ENCODE measurements at regions not wholly inside any gene's neighbourhood (a gene's known extent, or its start where the extent isn't known, plus 50 kb on each side); places are given as distances from the start of the nearest gene placed in this dataset.

- TF ChIP-seq JUN (IDR thresholded peaks at IDR 0.05; ENCODE audit: borderline replicate concordance, insufficient read depth, insufficient read length, low read depth) (no peak), FOS (IDR thresholded peaks at IDR 0.05; ENCODE audit: borderline replicate concordance, insufficient read depth, low read length) (no peak)
- no peaks in the 10 kb centered on the region for H3K79me2 ChIP-seq (ENCODE audit: control insufficient read depth, insufficient read depth, low read length)
- no peak overlapping the region for H3K9ac ChIP-seq (replicated peaks; ENCODE audit: extremely low read depth, insufficient read depth, low read length)
- FAIRE-seq = no peak
- H3K4me3 ChIP-seq (replicated peaks in 1 of 3; ENCODE audit: insufficient read depth in 1 of 3, low read depth in 1 of 3, low read length in 3 of 3) = no peak overlapping the region
- no TSS peak for BruUV-seq (replicated peaks)
- H3K4me2 ChIP-seq (ENCODE audit: insufficient read depth, low read length) = no peak overlapping the region
- H3K4me1 ChIP-seq (ENCODE audit: control insufficient read depth, extremely low read depth, insufficient read depth, low read length) = no peaks in the 10 kb centered on the region
- ChIA-PET POLR2A (no interaction called here), CTCF (no interaction called here)
- dilution Hi-C loops (cut with MboI; ENCODE audit: extremely low pct_ligation_motif_present, low sequenced_read_pairs) = no loop called here
- no peak overlapping the region for H3K27ac ChIP-seq (ENCODE audit: insufficient read depth, low read depth, low read length)
- H2AFZ ChIP-seq (ENCODE audit: low read depth, low read length) = no peak overlapping the region
- H3K9me3 ChIP-seq (replicated peaks; ENCODE audit: control insufficient read depth, insufficient read depth, low read length) = no peaks in the 10 kb centered on the region
- H3K27me3 ChIP-seq (ENCODE audit: control insufficient read depth in 2 of 2, insufficient read depth in 2 of 2, low read length in 2 of 2) = no peaks in the 10 kb centered on the region
- H3K9me1 ChIP-seq (replicated peaks; ENCODE audit: control insufficient read depth, extremely low read depth, insufficient read depth, low read length) = no peaks in the 10 kb centered on the region
- intact Hi-C loops (cut with micrococcal nuclease) = no loop called here
- DNase-seq (ENCODE audit: low read depth, low spot score) = no peak
- no peaks in the 10 kb centered on the region for H4K20me1 ChIP-seq (replicated peaks; ENCODE audit: control insufficient read depth, extremely low read depth, insufficient read depth, low read length)
- no peaks in the 10 kb centered on the region for H3K36me3 ChIP-seq (ENCODE audit: control insufficient read depth in 2 of 2, extremely low read depth in 1 of 2, insufficient read depth in 2 of 2, low read length in 2 of 2)
Observed at GRCh38 chr14:96623676-96624484, 121.7 kb downstream of the PAPOLA start.

- no peaks in the 10 kb centered on the region for H3K4me1 ChIP-seq (ENCODE audit: control insufficient read depth, extremely low read depth, insufficient read depth, low read length)
- no peak overlapping the region for H3K4me2 ChIP-seq (ENCODE audit: insufficient read depth, low read length)
- dilution Hi-C loops (cut with MboI; ENCODE audit: extremely low pct_ligation_motif_present, low sequenced_read_pairs) (no loop called here), intact Hi-C loops (cut with micrococcal nuclease) (no loop called here)
- no peaks in the 10 kb centered on the region for H3K79me2 ChIP-seq (ENCODE audit: control insufficient read depth, insufficient read depth, low read length)
- no peak overlapping the region for H3K27ac ChIP-seq (ENCODE audit: insufficient read depth, low read depth, low read length)
- H3K9ac ChIP-seq (replicated peaks; ENCODE audit: extremely low read depth, insufficient read depth, low read length) = no peak overlapping the region
- TF ChIP-seq CTCF (IDR thresholded peaks at IDR 0.05; ENCODE audit: extremely low read depth in 1 of 2, insufficient read depth in 1 of 2, low read depth in 1 of 2, low read length in 2 of 2) (no peak), MYC (IDR thresholded peaks at IDR 0.05; ENCODE audit: low read depth, low read length) (no peak), EZH2 (IDR thresholded peaks at IDR 0.05; ENCODE audit: borderline replicate concordance, low read depth, low read length, severe bottlenecking) (no peak), MAX (IDR thresholded peaks at IDR 0.05; ENCODE audit: insufficient read depth, insufficient read length) (no peak), GATA2 (IDR thresholded peaks at IDR 0.05; ENCODE audit: insufficient read depth, insufficient read length, low read depth, low read length) (no peak), FOS (IDR thresholded peaks at IDR 0.05; ENCODE audit: borderline replicate concordance, insufficient read depth, low read length) (no peak), POLR2AphosphoS5 (IDR thresholded peaks at IDR 0.05; ENCODE audit: insufficient read depth, low read depth, low read length) (no peak), JUN (IDR thresholded peaks at IDR 0.05; ENCODE audit: borderline replicate concordance, insufficient read depth, insufficient read length, low read depth) (no peak)
- H3K9me1 ChIP-seq (replicated peaks; ENCODE audit: control insufficient read depth, extremely low read depth, insufficient read depth, low read length) = no peaks in the 10 kb centered on the region
- no TSS peak for BruUV-seq (replicated peaks)
- ChIA-PET POLR2A (no interaction called here), CTCF (no interaction called here)
- H3K36me3 ChIP-seq (ENCODE audit: control insufficient read depth in 2 of 2, extremely low read depth in 1 of 2, insufficient read depth in 2 of 2, low read length in 2 of 2) = no peaks in the 10 kb centered on the region
- no peaks in the 10 kb centered on the region for H3K9me3 ChIP-seq (replicated peaks; ENCODE audit: control insufficient read depth, insufficient read depth, low read length)
- no peak for FAIRE-seq
- no peak for DNase-seq (ENCODE audit: low read depth, low spot score)
- no peak overlapping the region for H2AFZ ChIP-seq (ENCODE audit: low read depth, low read length)
- H4K20me1 ChIP-seq (replicated peaks; ENCODE audit: control insufficient read depth, extremely low read depth, insufficient read depth, low read length) = no peaks in the 10 kb centered on the region
- H3K4me3 ChIP-seq (replicated peaks in 1 of 3; ENCODE audit: insufficient read depth in 1 of 3, low read depth in 1 of 3, low read length in 3 of 3) = no peak overlapping the region
- H3K27me3 ChIP-seq (ENCODE audit: control insufficient read depth in 2 of 2, insufficient read depth in 2 of 2, low read length in 2 of 2) = no peaks in the 10 kb centered on the region
Observed at GRCh38 chr14:96624661-96625425, 122.7 kb downstream of the PAPOLA start.

Measured in endothelial cell of umbilical vein (primary cell).